RPMI7951 (cell line): ENCODE measurements at regions not wholly inside any gene's neighbourhood (a gene's known extent, or its start where the extent isn't known, plus 50 kb on each side); places are given as distances from the start of the nearest gene placed in this dataset.
"Not testable (repeated sequence)": the region's sequence is repeated elsewhere in the genome, so short reads cannot be mapped to it uniquely, and the experiment has no call there.

ENCODE experiments used
- DNase-seq: peaks from one replicate; pipeline ENCODE4 v3.0.0-alpha.2; 2012; ENCODE audit warnings: low read depth

DNA sequence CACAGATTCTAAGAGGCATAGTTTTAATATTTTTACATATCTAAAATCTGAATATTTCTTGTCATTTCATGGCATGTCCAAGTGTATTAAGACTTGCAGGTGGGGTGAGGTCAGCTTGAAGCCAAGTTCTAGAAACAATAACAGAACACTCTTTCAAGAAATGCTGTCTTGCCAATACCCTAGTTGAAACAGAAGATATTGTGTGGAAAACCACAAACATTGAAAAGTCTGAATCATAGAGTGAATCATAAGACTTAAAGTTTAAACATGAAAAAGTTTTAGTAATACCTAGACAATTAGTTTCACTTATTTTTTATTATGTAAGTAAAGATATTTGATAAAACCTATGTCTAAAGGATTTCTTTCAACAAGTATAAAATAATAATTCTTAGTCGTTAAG, 191.5 kb upstream of the CAND1 start:
- DNase-seq: peak; percentile 12

- no peak for DNase-seq
These were observed 190.2 kb upstream of the CAND1 start for GRCh38 chr12:67078957-67079356.

- no peak for DNase-seq
These were observed 188.5 kb upstream of the CAND1 start for GRCh38 chr12:67080637-67081036.

- DNase-seq: no peak
These were observed 186.9 kb upstream of the CAND1 start for GRCh38 chr12:67082221-67082620.

DNA sequence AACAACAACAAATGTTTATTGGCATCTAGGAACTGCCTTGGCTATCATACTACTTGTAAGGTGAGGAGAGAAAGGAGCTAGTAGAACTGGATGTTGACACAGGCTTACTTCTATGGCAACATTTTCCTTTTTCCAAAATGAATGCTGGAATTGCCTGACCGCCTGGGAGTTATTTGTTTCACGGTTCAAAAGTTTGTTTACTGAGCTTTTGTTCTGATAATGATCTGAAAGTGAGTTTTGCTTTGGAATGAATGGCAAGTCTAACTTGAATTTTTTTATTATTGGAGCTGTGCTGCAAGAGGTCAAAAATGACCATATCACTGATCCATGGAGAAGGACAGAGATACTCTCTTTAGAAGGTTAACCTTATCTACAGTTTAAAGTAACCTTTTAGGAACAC, 183.5 kb upstream of the CAND1 start:
- no peak for DNase-seq

GRCh38 chr12:67086116-67086515, 183.0 kb upstream of the CAND1 start:
- DNase-seq: no peak

DNA sequence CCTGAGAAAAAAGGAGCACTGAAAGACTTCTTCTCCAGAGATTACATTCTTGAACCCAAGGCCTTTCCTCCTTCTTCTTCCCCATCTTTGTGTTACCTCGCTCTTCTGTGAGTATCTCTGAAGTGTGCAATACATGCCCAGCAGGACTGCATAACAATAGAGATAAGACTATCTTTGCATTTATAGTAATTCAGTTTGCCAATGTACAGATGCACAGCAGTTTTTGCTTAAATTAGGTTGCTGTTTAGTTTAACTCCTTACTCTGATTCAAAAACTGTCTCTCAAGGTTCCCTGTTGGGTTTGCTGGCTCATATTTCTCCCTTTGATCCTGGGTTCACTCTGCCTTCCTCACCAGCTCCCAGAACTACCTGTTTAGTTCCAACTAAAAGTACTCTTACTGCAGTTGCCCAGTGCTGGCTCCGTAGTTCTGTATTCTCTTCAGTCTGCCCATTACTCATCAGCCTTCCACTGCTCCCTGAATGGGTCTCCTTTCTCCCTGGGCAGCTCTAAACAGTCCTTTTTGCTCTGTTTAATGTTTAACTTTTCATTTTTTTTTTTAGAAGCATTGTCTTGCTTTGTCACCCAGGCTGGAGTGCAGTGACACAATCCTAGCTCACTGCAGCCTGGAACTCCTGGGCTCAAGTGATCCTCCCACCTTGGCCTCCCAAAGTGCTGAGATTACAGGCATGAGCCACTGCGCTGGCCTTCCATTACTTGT, 180.6 kb upstream of the CAND1 start:
- no peak for DNase-seq

- no peak for DNase-seq
These were observed 178.0 kb upstream of the CAND1 start for GRCh38 chr12:67091204-67091603.

GRCh38 chr12:67091678-67092077, 177.5 kb upstream of the CAND1 start:
- DNase-seq: no peak

DNA sequence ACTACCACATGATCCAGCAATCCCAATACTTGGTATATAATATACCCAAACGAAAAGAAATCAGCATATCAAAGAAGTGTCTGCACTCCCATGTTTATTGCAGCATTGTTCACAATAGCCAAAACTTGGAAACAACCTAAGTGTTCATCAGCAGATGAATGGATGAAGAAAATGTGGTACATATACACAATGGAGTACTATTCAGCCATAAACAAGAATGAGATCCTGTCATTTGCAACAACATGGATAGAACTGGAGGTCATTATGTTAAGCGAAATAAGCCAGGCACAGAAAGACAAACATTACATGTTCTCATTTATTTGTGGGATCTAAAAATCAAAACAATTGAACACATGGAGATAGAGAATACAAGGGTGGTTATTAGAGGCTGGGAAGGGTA, 176.2 kb upstream of the CAND1 start:
- not testable (repeated sequence) for DNase-seq

- no peak for DNase-seq
These were observed 172.4 kb upstream of the CAND1 start for GRCh38 chr12:67096533-67097318.

DNA sequence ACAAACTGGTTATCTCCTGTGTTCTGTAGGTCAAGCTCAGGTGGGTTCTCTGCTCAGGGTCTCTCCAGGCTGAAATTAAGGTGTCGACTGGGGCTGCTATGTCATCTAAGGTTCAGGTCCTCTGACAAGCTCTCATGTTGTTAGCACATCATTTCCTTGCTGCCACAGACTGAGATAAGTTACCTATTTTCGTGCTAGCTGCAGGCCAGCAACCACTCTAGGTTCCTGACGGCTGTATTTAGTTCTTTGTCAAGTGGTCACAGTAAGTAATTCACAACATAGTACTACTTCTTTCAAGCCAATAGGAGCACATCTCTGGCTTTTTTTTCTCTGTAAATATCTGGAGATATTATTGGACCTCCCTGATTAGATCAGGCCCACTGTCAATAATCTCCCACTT, 169.3 kb upstream of the CAND1 start:
- DNase-seq: no peak

- no peak for DNase-seq
These were observed 165.6 kb upstream of the CAND1 start for GRCh38 chr12:67103521-67103920.

GRCh38 chr12:67107235-67107634, 161.9 kb upstream of the CAND1 start:
- no peak for DNase-seq

DNA sequence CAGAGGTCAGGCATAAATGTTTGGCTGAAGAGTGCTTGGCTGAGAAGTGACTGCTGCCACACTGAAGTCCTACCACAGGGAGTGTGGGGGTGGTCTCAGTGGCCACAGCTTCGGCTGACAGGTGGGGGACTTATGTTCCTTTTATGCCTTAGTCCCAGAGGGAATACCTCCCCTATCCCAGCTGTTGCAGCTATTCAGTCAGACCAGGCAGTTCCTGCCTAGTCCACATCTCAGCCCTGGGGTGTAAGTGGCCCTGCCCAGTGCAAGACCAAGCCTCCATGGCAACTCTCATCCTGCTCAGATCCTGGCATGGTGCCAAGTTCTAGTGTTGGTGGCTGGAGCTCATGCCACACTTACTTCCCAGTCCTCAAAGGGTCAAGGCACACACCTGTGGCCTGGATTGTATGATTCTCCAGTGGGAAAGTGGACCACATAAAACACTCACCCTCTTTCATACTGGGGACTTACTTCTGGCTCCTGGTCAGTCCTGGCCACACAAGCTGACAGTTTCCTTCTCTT, 161.3 kb upstream of the CAND1 start:
- DNase-seq: no peak

GRCh38 chr12:67110345-67110744, 158.8 kb upstream of the CAND1 start:
- not testable (repeated sequence) for DNase-seq

DNA sequence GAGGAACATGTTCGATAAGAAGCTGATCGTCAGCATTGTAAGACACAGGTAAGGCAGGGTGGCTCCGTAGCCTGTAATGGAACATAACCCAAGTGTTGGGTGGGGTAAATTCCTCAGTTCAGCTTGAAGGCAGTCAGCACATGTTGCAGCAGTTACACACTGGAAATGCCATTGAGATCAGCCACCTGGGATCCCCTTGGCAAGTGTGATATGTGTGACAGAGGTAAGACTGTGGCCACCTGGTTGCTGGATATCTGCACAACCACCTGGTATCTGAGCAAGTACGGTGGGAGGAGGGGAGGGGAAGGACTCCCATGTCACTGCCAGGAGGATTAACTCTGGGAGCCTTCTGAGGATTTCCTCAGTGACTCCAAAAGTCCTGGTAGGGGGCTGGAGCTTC, 158.0 kb upstream of the CAND1 start:
- DNase-seq: no peak

DNA sequence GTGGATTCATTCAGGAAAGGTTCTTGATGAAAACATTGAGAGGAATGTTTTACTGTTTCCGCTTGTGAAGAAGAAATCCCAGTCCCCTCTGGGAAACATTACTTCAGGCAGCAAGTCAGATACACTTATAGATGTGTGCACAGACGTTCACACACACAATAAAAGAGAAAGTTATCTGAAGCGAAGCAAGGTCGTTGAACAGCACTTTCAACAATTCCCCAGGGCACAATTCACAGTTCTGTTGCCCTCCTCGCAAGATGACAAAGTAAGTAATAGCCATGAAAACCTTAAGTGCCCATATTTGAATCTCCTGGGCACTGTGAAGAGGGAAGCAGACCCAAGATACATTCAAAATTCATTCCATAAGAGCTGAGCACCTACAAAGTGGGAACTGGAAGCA, 156.6 kb upstream of the CAND1 start:
- no peak for DNase-seq

GRCh38 chr12:67116134-67116533, 153.0 kb upstream of the CAND1 start:
- DNase-seq: no peak

GRCh38 chr12:67122584-67122983, 146.6 kb upstream of the CAND1 start:
- DNase-seq: no peak

- no peak for DNase-seq
These were observed 131.9 kb upstream of the CAND1 start for GRCh38 chr12:67137256-67137655.

DNA sequence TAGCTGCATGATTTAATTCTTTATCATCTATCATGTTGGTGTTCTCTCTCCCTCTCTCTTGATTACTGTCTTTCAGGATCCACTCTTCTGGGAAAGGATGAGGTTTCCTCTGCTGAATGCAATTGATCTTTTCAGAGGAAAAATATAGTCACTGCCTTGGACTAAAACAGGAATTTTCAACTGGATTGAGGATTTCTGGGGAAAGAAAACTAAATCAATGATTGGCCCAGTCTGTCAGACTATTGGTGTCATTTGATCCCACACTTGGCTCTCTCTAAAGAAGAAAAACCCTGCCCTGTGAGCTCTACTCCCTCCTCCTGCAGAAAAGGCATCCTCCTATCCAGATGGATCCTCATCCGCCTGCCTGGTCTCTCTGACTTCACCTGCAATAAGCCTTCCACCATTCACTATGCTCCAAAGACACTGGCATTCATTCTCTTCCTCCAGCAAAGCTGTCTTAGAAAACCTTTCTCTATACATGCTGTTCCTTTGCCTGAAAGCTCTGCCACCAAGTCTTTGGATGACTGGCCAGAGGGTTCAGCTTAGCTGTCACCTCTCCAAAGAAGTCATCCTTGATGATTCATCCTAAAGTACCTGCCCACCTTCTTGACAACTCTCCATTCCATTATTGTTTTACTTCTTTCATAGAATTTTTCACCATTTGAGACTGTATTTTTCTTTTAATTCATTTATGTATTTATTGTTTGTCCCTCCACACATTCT, 127.7 kb upstream of the CAND1 start:
- DNase-seq: no peak

DNA sequence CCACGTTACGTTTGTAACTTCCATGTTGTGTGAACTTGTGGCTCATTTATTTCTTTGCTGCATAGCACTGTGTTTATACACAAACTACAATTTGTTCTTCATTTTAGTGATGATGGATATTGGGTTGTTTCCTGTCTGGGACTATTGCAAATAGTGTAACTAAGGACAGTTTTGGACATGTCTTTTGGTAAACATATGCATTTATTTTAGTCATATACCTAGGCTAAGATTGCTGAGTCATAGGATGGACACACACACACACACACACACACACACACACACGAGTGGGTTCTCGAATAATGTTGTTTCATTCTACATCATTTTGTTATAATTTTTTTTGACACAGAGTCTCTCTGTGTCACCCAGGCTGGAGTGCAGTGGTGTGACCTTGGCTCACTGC, 123.5 kb upstream of the CAND1 start:
- no peak for DNase-seq
